H1 (cell line): ENCODE measurements at regions not wholly inside any gene's neighbourhood (a gene's known extent, or its start where the extent isn't known, plus 50 kb on each side); places are given as distances from the start of the nearest gene placed in this dataset.

Experiments used
- BRCA1 ChIP-seq: IDR thresholded peaks from 2 replicates; pipeline ENCODE4 v1.6.1; 2012; ENCODE audit warnings: low read depth, low read length, improper control_type of control experiment
- EZH2 ChIP-seq: fragments of 200-600 bp; sonication (generic); IDR thresholded peaks from 2 replicates; pipeline ENCODE4 v1.7.1; 2012; ENCODE audit warnings: low read depth, mild to moderate bottlenecking, moderate library complexity, low read length, inconsistent platforms; ENCODE audit not compliant: severe bottlenecking
- TCF12 ChIP-seq: IDR thresholded peaks from 2 replicates; pipeline ENCODE4 v1.6.1; 2011; ENCODE audit warnings: low read depth, mild to moderate bottlenecking, low read length
- YY1 ChIP-seq: IDR thresholded peaks from 2 replicates; pipeline ENCODE4 v1.6.1; 2011; ENCODE audit warnings: low read depth, mild to moderate bottlenecking, low read length

- no peak for TF ChIP-seq EZH2
- TF ChIP-seq YY1 = no peak
- TF ChIP-seq BRCA1 = no peak
- TF ChIP-seq TCF12 = no peak
Observed at GRCh38 chr3:182268711-182269110, 524.6 kb upstream of the ATP11B start (continued).
